H1 (cell line): ENCODE measurements at regions not wholly inside any gene's neighbourhood (a gene's known extent, or its start where the extent isn't known, plus 50 kb on each side); places are given as distances from the start of the nearest gene placed in this dataset.

Experiments
- CTCF ChIA-PET: fragments of 300-600 bp; sonication (Branson Sonifier 250); formaldehyde crosslinking; loops from one replicate; lab custom pipeline; 2021; ENCODE audit not compliant: partially characterized antibody; lab: Charles Lee
- POLR2A ChIA-PET: fragments of 300-600 bp; sonication (Branson Sonifier 250); formaldehyde crosslinking; loops from one replicate; lab custom pipeline; 2021; ENCODE audit warnings: inconsistent platforms; ENCODE audit not compliant: partially characterized antibody; lab: Charles Lee
- DNase-seq, 2 experiments: peaks; one replicate each; pipeline versions ENCODE4 v3.0.0 to v3.0.0-alpha.2; 2010 to 2022; ENCODE audit warnings: low spot score in 2 of 2, low read depth in 1 of 2, mixed read lengths in 1 of 2
- FAIRE-seq: peaks from 2 replicates; lab custom pipeline; 2011; peaks lifted over from hg19 to GRCh38; lab: Jason Lieb, UNC
- H2AFZ ChIP-seq: 2 replicates; pipeline ENCODE4 v1.8.1; 2012; ENCODE audit warnings: low read length, inconsistent platforms
- H2AK5ac ChIP-seq: 2 replicates; pipeline ENCODE4 v1.6.1; 2013; ENCODE audit warnings: low read depth, low read length
- H2BK120ac ChIP-seq: replicated peaks from 2 replicates; pipeline ENCODE3; 2013; ENCODE audit warnings: low read depth, low read length, inconsistent platforms
- H2BK12ac ChIP-seq: 2 replicates; pipeline ENCODE4 v1.6.1; 2013; ENCODE audit warnings: low read depth, low read length
- H2BK15ac ChIP-seq: 2 replicates; pipeline ENCODE4 v1.6.1; 2013; ENCODE audit warnings: low read length
- H2BK20ac ChIP-seq: 2 replicates; pipeline ENCODE4 v1.6.1; 2013; ENCODE audit warnings: low read length
- H2BK5ac ChIP-seq: 2 replicates; pipeline ENCODE4 v1.6.1; 2013; ENCODE audit warnings: low read depth, low read length
- H3K14ac ChIP-seq: 2 replicates; pipeline ENCODE4 v1.6.1; 2013; ENCODE audit warnings: inconsistent platforms; ENCODE audit not compliant: insufficient read length
- H3K18ac ChIP-seq: 2 replicates; pipeline ENCODE4 v1.6.1; 2013; ENCODE audit warnings: low read length; ENCODE audit errors: extremely low read depth
- H3K23ac ChIP-seq: 2 replicates; pipeline ENCODE4 v1.6.1; 2013; ENCODE audit warnings: inconsistent platforms; ENCODE audit not compliant: insufficient read length
- H3K23me2 ChIP-seq: 2 replicates; pipeline ENCODE4 v1.6.1; 2013; ENCODE audit warnings: low read depth, low read length
- H3K27ac ChIP-seq: 2 replicates; pipeline ENCODE4 v1.6.1; 2011; ENCODE audit warnings: low read depth, low read length, inconsistent platforms
- H3K27me3 ChIP-seq, 4 experiments: replicated peaks in 1 of 4; 1 replicate in 1 of 4; 2 replicates in 3 of 4; pipeline versions ENCODE4 v1.6.1 to v1.8.1; 2011 to 2013; ENCODE audit warnings: low read length in 3 of 4, mild to moderate bottlenecking in 3 of 4, inconsistent platforms in 2 of 4, mixed read lengths in 2 of 4, moderate library complexity in 1 of 4; ENCODE audit not compliant: control insufficient read depth in 3 of 4, insufficient read depth in 3 of 4; ENCODE audit errors: extremely low read depth in 1 of 4
- H3K36me3 ChIP-seq, 4 experiments: 2 replicates each; pipeline versions ENCODE4 v1.6.1 to v1.8.1; 2011 to 2013; ENCODE audit warnings: mild to moderate bottlenecking in 4 of 4, low read length in 3 of 4, moderate library complexity in 2 of 4, control low read depth in 1 of 4, inconsistent platforms in 1 of 4; ENCODE audit not compliant: insufficient read depth in 4 of 4, control insufficient read depth in 2 of 4
- H3K4ac ChIP-seq: replicated peaks from 2 replicates; pipeline ENCODE3; 2013; ENCODE audit warnings: low read length, low read depth, mixed read lengths, inconsistent platforms; ENCODE audit not compliant: insufficient read length
- H3K4me1 ChIP-seq, 4 experiments: replicated peaks in 1 of 4; 1 replicate in 1 of 4; 2 replicates in 3 of 4; pipeline versions ENCODE4 v1.6.1 to v1.8.1; 2011 to 2013; ENCODE audit warnings: low read length in 3 of 4, inconsistent platforms in 2 of 4, mixed read lengths in 1 of 4; ENCODE audit not compliant: insufficient read depth in 4 of 4, control insufficient read depth in 3 of 4
- H3K4me2 ChIP-seq, 2 experiments: 2 replicates each; pipeline versions ENCODE4 v1.6.1 to v1.8.1; 2011 to 2013; ENCODE audit warnings: low read depth in 2 of 2, low read length in 2 of 2, control low read depth in 1 of 2, inconsistent platforms in 1 of 2, mild to moderate bottlenecking in 1 of 2; ENCODE audit not compliant: insufficient read depth in 1 of 2
- H3K4me3 ChIP-seq, 4 experiments: fragments of 200-600, 300-600 bp in 1 of 4; sonication (generic), shearing (Covaris generic), sonication (Bioruptor Twin) in 1 of 4; 2 replicates each; pipeline versions ENCODE4 v1.5.1 to v1.8.1; 2011 to 2016; ENCODE audit warnings: low read length in 4 of 4, low read depth in 3 of 4, control low read depth in 2 of 4, inconsistent platforms in 2 of 4, mild to moderate bottlenecking in 2 of 4, mixed read lengths in 1 of 4, moderate library complexity in 1 of 4; ENCODE audit not compliant: insufficient read depth in 2 of 4; ENCODE audit errors: extremely low read depth in 1 of 4
- H3K56ac ChIP-seq: replicated peaks from 2 replicates; pipeline ENCODE3; 2013; ENCODE audit warnings: low read depth, mild to moderate bottlenecking, mixed read lengths, low read length, inconsistent platforms; ENCODE audit not compliant: insufficient read length
- H3K79me1 ChIP-seq: 2 replicates; pipeline ENCODE4 v1.6.1; 2013; ENCODE audit warnings: low read depth, low read length, control low read depth
- H3K79me2 ChIP-seq, 2 experiments: 2 replicates each; pipeline versions ENCODE4 v1.6.1 to v1.8.1; 2012 to 2013; ENCODE audit warnings: low read length in 2 of 2, mild to moderate bottlenecking in 2 of 2, inconsistent platforms in 1 of 2; ENCODE audit not compliant: insufficient read depth in 2 of 2, control insufficient read depth in 1 of 2
- H3K9ac ChIP-seq, 4 experiments: replicated peaks in 1 of 4; 1 replicate in 1 of 4; 2 replicates in 3 of 4; pipeline versions ENCODE4 v1.6.1 to v1.8.1; 2011 to 2013; ENCODE audit warnings: low read depth in 3 of 4, low read length in 3 of 4, control low read depth in 2 of 4, mild to moderate bottlenecking in 2 of 4, moderate library complexity in 2 of 4, inconsistent platforms in 1 of 4; ENCODE audit errors: extremely low read depth in 1 of 4
- H3K9me3 ChIP-seq, 2 experiments: 2 replicates each; pipeline versions ENCODE4 v1.6.1 to v1.8.1; 2012 to 2013; ENCODE audit warnings: mild to moderate bottlenecking in 2 of 2, moderate library complexity in 2 of 2, control low read depth in 1 of 2, inconsistent platforms in 1 of 2, low read depth in 1 of 2, low read length in 1 of 2, mixed read lengths in 1 of 2; ENCODE audit not compliant: insufficient read depth in 2 of 2
- H4K20me1 ChIP-seq, 2 experiments: replicated peaks in 1 of 2; 2 replicates each; pipeline versions ENCODE3 to v1.8.1; 2011 to 2013; ENCODE audit warnings: inconsistent platforms in 2 of 2, low read length in 2 of 2, mild to moderate bottlenecking in 1 of 2; ENCODE audit not compliant: insufficient read depth in 2 of 2, control insufficient read depth in 1 of 2
- H4K5ac ChIP-seq: 2 replicates; pipeline ENCODE4 v1.6.1; 2013; ENCODE audit warnings: low read length, low read depth, mixed read lengths, inconsistent platforms; ENCODE audit not compliant: insufficient read length
- H4K8ac ChIP-seq: 2 replicates; pipeline ENCODE4 v1.8.0; 2013; ENCODE audit warnings: mild to moderate bottlenecking, moderate library complexity, low read length, inconsistent platforms; ENCODE audit not compliant: insufficient read depth; ENCODE audit errors: extremely low read depth
- H4K91ac ChIP-seq: replicated peaks from 2 replicates; pipeline ENCODE3; 2013; ENCODE audit warnings: low read length, mixed read lengths, inconsistent platforms; ENCODE audit not compliant: insufficient read length
- ASH2L ChIP-seq: fragments of 200-600, 300-600 bp; sonication (generic); IDR thresholded peaks from one replicate; pipeline ENCODE4 v1.7.1; 2017; ENCODE audit warnings: low read length
- BACH1 ChIP-seq: IDR thresholded peaks from 2 replicates; pipeline ENCODE4 v1.6.1; 2012; ENCODE audit warnings: low read length, improper control_type of control experiment
- CBX8 ChIP-seq: fragments of 300-800, 300-1000 bp; sonication (generic); IDR thresholded peaks from 2 replicates; pipeline ENCODE4 v1.7.1; 2016; ENCODE audit warnings: low read depth, low read length, borderline replicate concordance
- CEBPB ChIP-seq: IDR thresholded peaks from 2 replicates; pipeline ENCODE4 v1.6.1; 2012; ENCODE audit warnings: low read depth, low read length
- CTBP2 ChIP-seq: IDR thresholded peaks from 2 replicates; pipeline ENCODE4 v1.7.0; 2011; ENCODE audit warnings: borderline replicate concordance, mild to moderate bottlenecking, moderate library complexity, mixed read lengths, low read length; ENCODE audit not compliant: insufficient read depth, insufficient read length
- EGR1 ChIP-seq: IDR thresholded peaks from 2 replicates; pipeline ENCODE4 v1.6.1; 2011; ENCODE audit warnings: low read depth, low read length, borderline replicate concordance
- HDAC6 ChIP-seq: IDR thresholded peaks from one replicate; pipeline ENCODE4 v1.7.1; 2012; ENCODE audit warnings: low read depth, mild to moderate bottlenecking, inconsistent platforms, low read length, moderate library complexity
- JUND ChIP-seq: IDR thresholded peaks from 2 replicates; pipeline ENCODE4 v1.6.1; 2011; ENCODE audit warnings: mild to moderate bottlenecking, improper control_type of control experiment, low read length
- POLR2AphosphoS5 ChIP-seq: IDR thresholded peaks from 2 replicates; pipeline ENCODE4 v1.6.1; 2011; ENCODE audit warnings: low read depth, low read length
- POU5F1 ChIP-seq: IDR thresholded peaks from 2 replicates; pipeline ENCODE4 v1.6.1; 2011; ENCODE audit warnings: low read depth, mild to moderate bottlenecking, low read length, moderate library complexity
- RNF2 ChIP-seq: fragments of 200-900, 300-1000 bp; sonication (generic); IDR thresholded peaks from 2 replicates; pipeline ENCODE4 v1.7.1; 2016; ENCODE audit warnings: borderline replicate concordance, low read depth, mild to moderate bottlenecking, antibody characterized with exemption, low read length; ENCODE audit not compliant: poor library complexity, severe bottlenecking; ENCODE audit errors: missing control alignments
- SIX5 ChIP-seq: IDR thresholded peaks from 2 replicates; pipeline ENCODE4 v1.6.1; 2011; ENCODE audit warnings: mild to moderate bottlenecking, low read depth, low read length
- SP4 ChIP-seq: IDR thresholded peaks from 2 replicates; pipeline ENCODE4 v1.6.1; 2012; ENCODE audit warnings: low read length, inconsistent platforms
- SUZ12 ChIP-seq: fragments of 200-600 bp; sonication (generic); IDR thresholded peaks from 2 replicates; pipeline ENCODE4 v1.6.1; 2012; ENCODE audit warnings: mild to moderate bottlenecking, inconsistent platforms, low read length, moderate library complexity, mixed read lengths
- WGBS, 2 experiments: shearing (Covaris generic) in 1 of 2; methylation state at CpG; one replicate each; pipeline versions ENCODE4 v1.1.6 to v1.1.7; 2013 to 2015; ENCODE audit warnings: low lambda C conversion rate in 2 of 2, mixed read lengths in 2 of 2, inconsistent platforms in 1 of 2, low coverage in 1 of 2, missing lambda C conversion rate in 1 of 2; ENCODE audit not compliant: insufficient replicate concordance in 2 of 2, insufficient coverage in 1 of 2, insufficient read length in 1 of 2; ENCODE audit errors: extremely low coverage in 1 of 2, missing lambda C conversion rate in 1 of 2; 5-methylcytosine and 5-hydroxymethylcytosine counted together
- TF ChIP-seq, protein P1 (sequence below): IDR thresholded peaks from 2 replicates; pipeline ENCODE4 v1.6.1; 2011; ENCODE audit warnings: low read depth, mild to moderate bottlenecking, low read length; ENCODE audit not compliant: insufficient read depth

- no peak overlapping the region for H3K4ac ChIP-seq
- no peaks in the 10 kb centered on the region for H3K23me2 ChIP-seq
- no peak overlapping the region for H3K56ac ChIP-seq
- no peaks in the 10 kb centered on the region for H3K9me3 ChIP-seq
- H4K8ac ChIP-seq = no peak overlapping the region
- no peak overlapping the region for H3K18ac ChIP-seq
- H2BK12ac ChIP-seq = no peak overlapping the region
- H4K5ac ChIP-seq = no peak overlapping the region
- H3K9ac ChIP-seq = no peak overlapping the region
- no peak for FAIRE-seq
- no peaks in the 10 kb centered on the region; a peak in 1 of 7 replicates for H3K27me3 ChIP-seq
- H4K20me1 ChIP-seq = no peaks in the 10 kb centered on the region
- no peak for DNase-seq
- no peak overlapping the region for H3K23ac ChIP-seq
- POLR2A ChIA-PET = no interaction called here
- H2BK120ac ChIP-seq = no peak overlapping the region
- no peak overlapping the region for H3K4me3 ChIP-seq
- no peak overlapping the region for H2BK5ac ChIP-seq
- no peak overlapping the region for H2AK5ac ChIP-seq
- WGBS, 2 experiments = 89% methylated on average over 8 of the region's 8 CpGs; no CpG with 5 or more reads in 1 of the 2 experiments
- H2BK15ac ChIP-seq = no peak overlapping the region
- H3K79me1 ChIP-seq = no peaks in the 10 kb centered on the region
- no peak overlapping the region for H2AFZ ChIP-seq
- no peak overlapping the region for H3K27ac ChIP-seq
- H3K4me1 ChIP-seq = no peaks in the 10 kb centered on the region
- no peak overlapping the region for H3K4me2 ChIP-seq
- H2BK20ac ChIP-seq = no peak overlapping the region
- H3K36me3 ChIP-seq = no peaks in the 10 kb centered on the region
- H3K14ac ChIP-seq = no peak overlapping the region
- H4K91ac ChIP-seq = no peak overlapping the region
- H3K79me2 ChIP-seq = no peaks in the 10 kb centered on the region
- CTCF ChIA-PET = interaction anchor here (0.6 to 1.9 kb wide), 4 partner anchors 8 to 118 kb away, joined by 3 to 6 read pairs (median 4); no protein-coding TSS in a partner anchor
- TF ChIP-seq CBX8 (no peak), POLR2AphosphoS5 (no peak), SUZ12 (no peak), RNF2 (no peak), SIX5 (no peak), BACH1 (no peak), ASH2L (no peak), CTBP2 (no peak), JUND (no peak), POU5F1 (no peak), HDAC6 (no peak), CEBPB (no peak), EGR1 (no peak), SP4 (no peak)
- TF ChIP-seq, protein P1, sequence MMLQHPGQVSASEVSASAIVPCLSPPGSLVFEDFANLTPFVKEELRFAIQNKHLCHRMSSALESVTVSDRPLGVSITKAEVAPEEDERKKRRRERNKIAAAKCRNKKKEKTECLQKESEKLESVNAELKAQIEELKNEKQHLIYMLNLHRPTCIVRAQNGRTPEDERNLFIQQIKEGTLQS = no peak
Measured at GRCh38 chr20:43364001-43364400, 93.7 kb upstream of the SRSF6 start.
